HCT116 (cell line): ENCODE measurements at regions not wholly inside any gene's neighbourhood (a gene's known extent, or its start where the extent isn't known, plus 50 kb on each side); places are given as distances from the start of the nearest gene placed in this dataset.

Source experiments
- ATAC-seq: fragments of 200-7000 bp; cut with Tn5 transposase; 2 replicates; pipeline ENCODE4 v1.9.1; 2020; ENCODE audit warnings: mild to moderate bottlenecking, moderate library complexity
- BruUV-seq: library from RNA; stranded (reverse); fragments of 400-500 nt; replicated peaks from 2 replicates; lab custom pipeline; 2021; lab: Mats Ljungman, UMichigan
- CTCF ChIA-PET: fragments of 300-600 bp; sonication (Branson Sonifier 250); formaldehyde crosslinking; loops from one replicate; lab custom pipeline; 2021; ENCODE audit warnings: antibody characterized with exemption; lab: Charles Lee
- POLR2A ChIA-PET: fragments of 300-600, 350-600 bp; sonication (Branson Sonifier 250); formaldehyde crosslinking; loops from one replicate; lab custom pipeline; 2021; ENCODE audit warnings: antibody characterized with exemption; lab: Charles Lee
- RAD21 ChIA-PET, 2 experiments: fragments of 300-600 bp; sonication (Branson Sonifier 250); formaldehyde crosslinking; loops; one replicate each; lab custom pipeline; 2023; ENCODE audit warnings: low total read pairs in 2 of 2; ENCODE audit not compliant: uncharacterized antibody in 2 of 2, unreplicated experiment in 2 of 2, low non-redundant PET in 1 of 2; lab: Charles Lee
- DNase-seq: peaks from one replicate; pipeline ENCODE4 v3.0.0-alpha.2; 2010; ENCODE audit warnings: low read depth, low spot score
- H2AFZ ChIP-seq: fragments of 200-600 bp; shearing (Covaris generic), sonication (generic); 2 replicates; pipeline ENCODE4 v1.6.1; 2017; ENCODE audit warnings: low read depth, mixed run types, mixed read lengths, antibody characterized with exemption, low read length; ENCODE audit not compliant: poor library complexity, severe bottlenecking
- H3K27ac ChIP-seq: 2 replicates; pipeline ENCODE4 v1.5.1; 2012; ENCODE audit warnings: low read depth, low read length
- H3K27me3 ChIP-seq: fragments of 200-600 bp; sonication (generic); 2 replicates; pipeline ENCODE4 v1.6.1; 2016; ENCODE audit warnings: mixed run types, low read length, mixed read lengths; ENCODE audit not compliant: insufficient read depth
- H3K36me3 ChIP-seq, 2 experiments: fragments of 200-500 bp in 1 of 2; fragments of 200-600 bp in 1 of 2; sonication (Bioruptor generic) in 1 of 2; sonication (generic) in 1 of 2; 2 replicates each; pipeline versions ENCODE4 v1.5.1 to v1.6.1; 2014 to 2016; ENCODE audit warnings: low read length in 2 of 2, inconsistent platforms in 1 of 2, mixed read lengths in 1 of 2, mixed run types in 1 of 2; ENCODE audit not compliant: insufficient read depth in 2 of 2, control insufficient read depth in 1 of 2
- H3K4me1 ChIP-seq, 2 experiments: fragments of 200-600 bp in 1 of 2; sonication (generic) in 1 of 2; 2 replicates each; pipeline versions ENCODE4 v1.5.1 to v1.6.1; 2012 to 2017; ENCODE audit warnings: low read length in 2 of 2, inconsistent platforms in 1 of 2, mild to moderate bottlenecking in 1 of 2, mixed read lengths in 1 of 2, mixed run types in 1 of 2, moderate library complexity in 1 of 2; ENCODE audit not compliant: insufficient read depth in 2 of 2, control insufficient read depth in 1 of 2
- H3K4me2 ChIP-seq: fragments of 200-600 bp; sonication (generic); 2 replicates; pipeline ENCODE4 v1.6.1; 2017; ENCODE audit warnings: mixed run types, low read length, mixed read lengths
- H3K4me3 ChIP-seq, 2 experiments: fragments of 200-600 bp in 1 of 2; sonication (generic) in 1 of 2; replicated peaks in 1 of 2; 2 replicates each; pipeline ENCODE4 v1.5.1; 2011 to 2016; ENCODE audit warnings: low read length in 2 of 2, control low read depth in 1 of 2, low read depth in 1 of 2, mild to moderate bottlenecking in 1 of 2, mixed read lengths in 1 of 2, mixed run types in 1 of 2
- H3K79me2 ChIP-seq: fragments of 200-600 bp; sonication (generic); 2 replicates; pipeline ENCODE4 v1.6.1; 2017; ENCODE audit warnings: mild to moderate bottlenecking, mixed run types, low read length, moderate library complexity, mixed read lengths; ENCODE audit not compliant: insufficient read depth
- H3K9ac ChIP-seq: fragments of 200-600 bp; sonication (generic); 2 replicates; pipeline ENCODE4 v1.6.1; 2016; ENCODE audit warnings: low read length, mixed read lengths
- H3K9me2 ChIP-seq: fragments of 200-600 bp; sonication (generic), shearing (Covaris generic); 2 replicates; pipeline ENCODE4 v1.6.1; 2017; ENCODE audit warnings: mixed run types, mild to moderate bottlenecking, moderate library complexity; ENCODE audit not compliant: insufficient read depth
- H3K9me3 ChIP-seq, 2 experiments: fragments of 200-500 bp in 1 of 2; fragments of 200-600 bp in 1 of 2; sonication (Bioruptor generic) in 1 of 2; sonication (generic) in 1 of 2; 2 replicates each; pipeline ENCODE4 v1.6.1; 2014 to 2017; ENCODE audit warnings: low read length in 2 of 2, mixed read lengths in 2 of 2, inconsistent platforms in 1 of 2, low read depth in 1 of 2, mild to moderate bottlenecking in 1 of 2, mixed run types in 1 of 2, moderate library complexity in 1 of 2; ENCODE audit not compliant: control insufficient read depth in 1 of 2, insufficient read depth in 1 of 2
- H4K20me1 ChIP-seq: fragments of 200-600 bp; sonication (generic), shearing (Covaris generic); 2 replicates; pipeline ENCODE4 v1.6.1; 2017; ENCODE audit warnings: mixed run types, mild to moderate bottlenecking, moderate library complexity; ENCODE audit not compliant: insufficient read depth
- CEBPB ChIP-seq: IDR thresholded peaks from 2 replicates; pipeline ENCODE4 v1.6.1; 2012; ENCODE audit warnings: low read depth
- CTCF ChIP-seq, 3 experiments: fragments of 200-600 bp in 1 of 3; sonication (generic) in 1 of 3; IDR thresholded peaks in 2 of 3; conservative IDR thresholded peaks in 1 of 3; 2 replicates each; pipeline ENCODE4 v1.5.1; 2012 to 2017; ENCODE audit warnings: low read depth in 2 of 3, low read length in 2 of 3, antibody characterized with exemption in 1 of 3, borderline replicate concordance in 1 of 3, control low read depth in 1 of 3, mild to moderate bottlenecking in 1 of 3, mixed read lengths in 1 of 3, mixed run types in 1 of 3, moderate library complexity in 1 of 3; ENCODE audit not compliant: insufficient read depth in 1 of 3
- EGR1 ChIP-seq: IDR thresholded peaks from 2 replicates; pipeline ENCODE4 v1.6.1; 2012; ENCODE audit warnings: low read depth
- ELF1 ChIP-seq: IDR thresholded peaks from 2 replicates; pipeline ENCODE4 v1.6.1; 2012; ENCODE audit warnings: low read depth, borderline replicate concordance
- EZH2 ChIP-seq: fragments of 200-600 bp; sonication (generic); IDR thresholded peaks from 2 replicates; pipeline ENCODE4 v1.6.1; 2017; ENCODE audit warnings: antibody characterized with exemption, mixed run types
- FOSL1 ChIP-seq: IDR thresholded peaks from 2 replicates; pipeline ENCODE4 v1.6.1; 2012; ENCODE audit warnings: low read depth
- MAX ChIP-seq: IDR thresholded peaks from 2 replicates; pipeline ENCODE4 v1.6.1; 2012
- POLR2A ChIP-seq: IDR thresholded peaks from 2 replicates; pipeline ENCODE4 v1.7.0; 2011; ENCODE audit warnings: borderline replicate concordance; ENCODE audit not compliant: insufficient read depth, insufficient read length; ENCODE audit errors: extremely low read depth
- POLR2AphosphoS5 ChIP-seq: IDR thresholded peaks from 2 replicates; pipeline ENCODE4 v1.6.1; 2011; ENCODE audit warnings: mild to moderate bottlenecking, low read depth, low read length, moderate library complexity
- SIN3A ChIP-seq: IDR thresholded peaks from 2 replicates; pipeline ENCODE4 v1.6.1; 2012; ENCODE audit warnings: low read depth
- SP1 ChIP-seq: IDR thresholded peaks from 2 replicates; pipeline ENCODE4 v1.6.1; 2012; ENCODE audit warnings: low read depth
- SRF ChIP-seq: IDR thresholded peaks from 2 replicates; pipeline ENCODE4 v1.6.1; 2012; ENCODE audit warnings: low read depth
- ZNF274 ChIP-seq: fragments of 200-500 bp; sonication (Bioruptor generic); IDR thresholded peaks from 2 replicates; pipeline ENCODE4 v1.6.1; 2014; ENCODE audit warnings: mild to moderate bottlenecking, low read depth, low read length, inconsistent platforms
- intact Hi-C: fragments of 100-400 bp; cut with micrococcal nuclease; formaldehyde crosslinking; loops from 2 replicates; pipeline ENCODE4 v1.10.0; 2022

DNA sequence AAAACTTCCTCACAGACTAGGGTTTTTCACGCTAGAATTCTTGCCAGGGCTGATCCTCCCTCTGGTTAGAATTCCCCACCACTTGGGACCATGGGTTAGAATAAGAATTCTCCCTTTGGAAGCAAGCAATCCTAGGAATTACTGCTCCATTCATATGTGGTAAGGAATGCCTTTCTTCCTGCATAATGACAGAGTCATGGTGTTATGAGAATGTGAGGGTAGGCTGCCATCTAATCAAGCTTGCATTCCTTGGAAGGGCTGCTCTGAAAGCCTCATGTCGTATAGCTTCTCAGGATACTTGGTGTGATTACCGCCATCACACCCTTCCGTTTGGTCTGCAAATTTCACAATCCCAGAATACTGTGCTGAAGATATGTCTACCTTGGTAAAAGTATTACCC, 1282.4 kb upstream of the PIK3C3 start:
- no peaks in the 10 kb centered on the region for H4K20me1 ChIP-seq
- ChIA-PET RAD21 (no interaction called here), CTCF (no interaction called here), POLR2A (no interaction called here)
- H3K79me2 ChIP-seq = no peaks in the 10 kb centered on the region
- peaks cover 13 to 18% of the 10 kb centered on the region in 2 experiments; a peak in 2 of 4 replicates for H3K9me3 ChIP-seq
- H3K36me3 ChIP-seq = no peaks in the 10 kb centered on the region
- H3K9me2 ChIP-seq = no peaks in the 10 kb centered on the region
- H3K4me2 ChIP-seq = no peak overlapping the region
- BruUV-seq = no TSS peak
- H3K9ac ChIP-seq = no peak overlapping the region
- no peaks in the 10 kb centered on the region for H3K4me1 ChIP-seq
- no peak overlapping the region for H3K4me3 ChIP-seq
- intact Hi-C loops = no loop called here
- no peak overlapping the region for H2AFZ ChIP-seq
- DNase-seq (no peak), ATAC-seq (no peak)
- no peak overlapping the region for H3K27ac ChIP-seq
- no peaks in the 10 kb centered on the region for H3K27me3 ChIP-seq
- TF ChIP-seq SRF (no peak), SIN3A (no peak), CEBPB (no peak), EGR1 (no peak), POLR2A (no peak), FOSL1 (no peak), SP1 (no peak), MAX (no peak), ZNF274 (no peak), ELF1 (no peak)

- H3K4me3 ChIP-seq = no peak overlapping the region
- no peaks in the 10 kb centered on the region for H3K9me2 ChIP-seq
- H3K79me2 ChIP-seq = no peaks in the 10 kb centered on the region
- H2AFZ ChIP-seq = no peak overlapping the region
- ATAC-seq (no peak), DNase-seq (no peak)
- peaks cover 16 to 30% of the 10 kb centered on the region in 2 experiments; a peak in 2 of 4 replicates for H3K9me3 ChIP-seq
- ChIA-PET CTCF (no interaction called here), RAD21 (no interaction called here), POLR2A (no interaction called here)
- H4K20me1 ChIP-seq = no peaks in the 10 kb centered on the region
- no peaks in the 10 kb centered on the region for H3K4me1 ChIP-seq
- no TSS peak for BruUV-seq
- no peak overlapping the region for H3K27ac ChIP-seq
- H3K9ac ChIP-seq = no peak overlapping the region
- intact Hi-C loops = no loop called here
- H3K4me2 ChIP-seq = no peak overlapping the region
- no peaks in the 10 kb centered on the region for H3K36me3 ChIP-seq
- no peaks in the 10 kb centered on the region for H3K27me3 ChIP-seq
- TF ChIP-seq SIN3A (no peak), POLR2AphosphoS5 (no peak), ELF1 (no peak), CTCF (IDR thresholded peaks at IDR 0.05 in 2 of 3, conservative IDR thresholded peaks at IDR 0.05 in 1 of 3; ENCODE audit: borderline replicate concordance in 1 of 3, insufficient read depth in 1 of 3, low read depth in 2 of 3, low read length in 2 of 3) (no peak), EZH2 (no peak)
Measured at GRCh38 chr18:40670668-40671375, 1284.2 kb upstream of the PIK3C3 start.
